Activated T-cell treated with anti-CD3 and anti-CD28 coated beads, Interleukin-2, amount 50 U/mL, for 48 hours (primary cell): ENCODE measurements at regions not wholly inside any gene's neighbourhood (a gene's known extent, or its start where the extent isn't known, plus 50 kb on each side); places are given as distances from the start of the nearest gene placed in this dataset.
"Not testable (repeated sequence)": the region's sequence is repeated elsewhere in the genome, so short reads cannot be mapped to it uniquely, and the experiment has no call there.

Source experiments
- DNase-seq, 2 experiments: peaks; one replicate each; pipeline ENCODE4 v3.0.0-alpha.2; 2020

DNA sequence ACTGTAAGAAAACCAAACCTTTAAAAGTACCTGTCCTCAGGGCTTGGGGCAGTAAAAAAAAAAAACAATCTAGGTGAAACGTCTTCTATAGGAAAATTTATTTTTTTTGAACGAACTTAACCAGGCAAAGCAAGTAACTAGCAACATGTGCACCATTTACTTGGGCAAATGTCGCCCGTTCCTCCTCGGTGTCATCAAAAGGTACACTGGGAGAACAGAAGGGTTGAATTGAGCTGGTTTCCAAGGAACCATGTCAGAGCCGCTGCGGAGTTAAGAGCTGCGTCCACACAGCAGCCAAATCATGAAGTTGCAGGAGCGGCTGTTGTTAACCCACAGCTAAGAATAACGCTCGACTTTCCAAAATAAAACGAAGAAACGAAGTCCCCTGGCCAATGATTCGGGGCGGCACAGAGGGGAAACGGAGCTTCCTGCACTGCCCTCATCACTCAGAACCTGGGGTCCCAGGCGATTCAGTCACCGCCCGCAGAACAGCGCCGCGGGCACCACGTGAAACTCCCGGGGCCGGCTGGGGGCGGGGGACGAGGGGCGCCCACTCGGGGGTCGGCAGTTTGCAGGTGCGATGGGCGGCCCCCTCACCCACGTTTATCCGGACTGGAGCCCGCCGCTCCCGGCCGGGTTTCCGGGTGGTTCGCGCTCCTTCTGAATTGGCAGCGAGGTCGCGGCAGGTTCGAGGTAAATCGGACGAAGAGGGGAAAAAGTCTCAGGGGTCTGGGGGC, 53.6 kb upstream of the PLGLB1 start:
- peak; percentile 57 to 62 for DNase-seq

DNA sequence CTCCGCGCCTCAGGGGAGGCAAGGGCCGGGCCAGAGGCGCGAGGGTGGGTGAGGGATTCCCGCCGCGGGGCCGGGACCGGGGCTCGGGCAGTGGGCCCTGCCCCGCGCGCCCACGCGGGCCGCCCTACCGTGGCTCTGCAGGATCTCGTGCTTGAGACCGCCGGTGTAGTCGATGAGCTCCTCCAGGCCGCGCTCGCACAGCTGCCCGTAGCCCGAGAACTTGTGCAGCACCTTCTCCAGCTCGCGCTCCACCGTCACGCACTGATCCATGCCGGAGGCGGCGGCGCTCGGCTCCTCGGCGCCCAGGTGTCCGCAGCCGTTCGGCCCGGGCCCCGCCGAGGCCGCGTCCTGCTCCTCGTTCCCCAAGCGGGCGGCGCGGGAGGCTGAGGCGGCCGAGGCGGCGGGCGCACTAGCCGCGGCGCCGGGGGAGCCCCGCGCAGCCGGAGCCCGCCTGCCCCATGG, 54.2 kb upstream of the PLGLB1 start:
- DNase-seq: peak; percentile 69 to 77

DNA sequence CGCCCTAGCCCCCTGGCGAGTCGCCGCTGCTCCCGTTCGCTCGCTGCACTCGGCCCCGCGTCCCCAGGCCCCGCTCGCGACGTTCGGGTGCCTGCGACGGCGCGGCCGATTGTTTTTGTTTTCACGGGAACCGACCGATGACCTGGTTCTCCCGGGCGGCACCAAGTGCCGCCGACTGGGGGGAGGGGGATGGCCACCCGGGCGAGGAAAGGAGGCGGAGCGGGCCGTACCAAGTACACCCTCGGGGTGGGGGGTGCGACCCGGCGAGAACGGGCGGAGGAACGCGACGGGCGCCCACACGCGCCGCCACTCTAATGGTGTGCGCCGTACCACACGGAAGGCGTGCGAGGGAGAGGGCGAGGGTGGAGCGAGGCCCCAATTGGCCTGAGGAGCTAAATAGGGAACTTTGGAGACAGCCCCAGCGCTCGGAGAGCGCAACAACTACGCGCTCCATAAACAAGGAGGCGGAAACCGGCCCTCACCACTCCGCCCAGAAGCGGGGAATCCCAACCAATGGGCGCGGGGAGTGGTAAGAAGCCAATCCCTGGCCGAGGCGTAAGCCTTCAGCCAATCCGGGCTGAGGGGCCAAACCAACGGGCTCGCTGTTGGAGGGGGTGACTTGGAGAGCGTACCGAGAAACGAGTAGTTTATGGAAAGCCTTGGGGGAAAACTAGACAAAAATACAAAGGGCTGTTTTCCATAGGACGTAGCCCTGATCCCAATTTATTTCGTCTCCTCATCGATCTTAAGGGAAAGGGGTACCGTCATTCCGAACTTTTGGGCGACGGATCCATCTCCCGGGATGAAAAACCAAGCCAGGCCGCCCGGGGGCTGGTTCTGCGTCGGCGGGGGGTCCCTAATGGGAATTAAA, 54.8 kb upstream of the PLGLB1 start:
- peak; percentile 90 to 93 for DNase-seq

DNA sequence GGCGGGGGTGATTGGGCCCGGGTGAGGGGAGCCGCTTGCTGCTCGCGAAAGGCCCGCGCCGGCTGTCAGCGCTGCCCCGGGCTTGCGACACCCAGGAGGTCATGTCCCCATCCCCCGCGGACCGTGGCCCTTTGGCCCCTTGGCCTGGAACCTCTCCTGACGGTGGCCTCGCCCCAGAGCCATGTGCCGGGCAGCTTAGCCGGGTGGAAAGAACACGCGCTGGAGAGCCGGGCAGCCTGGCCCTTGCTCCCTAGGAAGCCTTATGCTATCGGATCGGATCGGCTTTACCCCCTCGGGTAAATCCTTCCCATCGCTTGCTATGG, 55.4 kb upstream of the PLGLB1 start:
- DNase-seq: not testable (repeated sequence)

DNA sequence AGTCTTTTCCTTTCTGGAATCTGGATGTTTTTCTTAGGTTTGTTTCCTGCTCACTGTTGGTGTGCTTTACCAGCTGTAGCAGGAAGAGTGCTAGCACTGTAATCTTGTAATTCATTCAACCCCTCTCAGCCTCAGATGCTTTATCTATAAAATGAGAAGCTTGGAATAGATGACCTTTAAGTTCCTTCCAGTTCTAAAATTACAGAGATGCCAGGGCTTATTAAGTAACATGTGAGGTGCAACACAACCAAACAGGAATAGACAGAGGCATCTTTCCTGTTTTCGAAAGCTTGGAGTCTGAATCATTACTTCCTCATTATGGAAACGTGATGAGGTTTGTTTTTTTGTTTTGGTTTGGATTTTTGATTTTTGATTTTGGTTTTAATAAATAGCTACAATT, 60.1 kb upstream of the PLGLB1 start:
- DNase-seq: not testable (repeated sequence)

DNA sequence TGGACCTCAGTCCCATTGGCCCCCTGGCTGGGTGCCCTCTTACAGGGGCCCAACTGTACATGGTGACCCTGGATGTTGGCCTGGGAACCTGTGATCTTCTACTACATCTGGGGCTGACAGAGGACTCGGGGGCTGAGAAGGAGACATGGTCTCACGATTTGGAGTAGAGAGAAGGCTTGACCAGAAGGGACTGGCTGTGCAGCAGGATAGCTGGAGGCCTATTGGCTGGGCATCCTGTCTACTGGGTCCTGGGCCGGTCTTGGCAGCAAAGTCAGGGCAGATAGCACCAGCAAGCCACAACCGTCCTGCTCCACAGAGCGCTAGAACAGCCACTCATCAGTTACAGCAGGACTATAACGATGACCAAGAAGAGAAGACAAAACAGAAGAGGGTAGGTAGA, 66.4 kb upstream of the PLGLB1 start:
- DNase-seq: not testable (repeated sequence)

DNA sequence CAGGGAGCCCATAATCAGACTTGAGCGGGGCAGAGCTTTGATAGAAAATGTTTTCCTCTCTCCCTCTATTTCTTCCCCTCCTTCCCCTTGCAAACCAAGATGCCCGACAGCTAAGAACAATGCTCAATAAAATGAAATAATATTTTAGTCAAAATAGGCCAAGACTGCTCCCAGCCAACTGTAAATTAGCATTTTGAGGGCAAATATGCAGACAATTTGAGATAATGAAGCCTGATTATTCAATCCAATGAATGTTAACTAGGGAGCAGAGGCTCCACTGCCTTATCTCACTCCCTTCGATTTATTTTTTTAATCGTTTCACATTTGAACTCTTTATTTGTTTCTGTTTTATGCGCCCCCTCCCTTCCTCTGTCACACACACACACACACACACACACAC, 67.8 kb upstream of the PLGLB1 start:
- DNase-seq: not testable (repeated sequence)

DNA sequence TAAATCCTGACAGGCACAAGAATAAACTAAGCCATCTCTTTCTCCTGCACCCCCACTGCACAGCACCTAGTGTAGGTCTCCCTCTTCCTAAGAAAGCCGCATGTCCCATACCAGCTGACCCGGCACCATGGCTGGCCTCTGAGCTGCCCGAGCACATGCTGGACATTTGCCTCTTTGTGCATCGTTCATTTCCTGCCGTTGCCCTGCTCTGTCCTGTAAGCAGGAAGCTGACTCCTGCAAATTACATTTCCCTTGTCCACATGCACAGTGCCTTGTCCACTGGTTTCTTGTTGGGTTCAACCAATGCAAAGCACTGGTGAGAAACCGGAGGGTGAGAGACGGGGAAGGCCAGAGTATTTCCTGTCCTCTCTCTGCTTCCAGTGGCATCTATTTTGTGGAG, 71.6 kb upstream of the PLGLB1 start:
- not testable (repeated sequence) for DNase-seq

DNA sequence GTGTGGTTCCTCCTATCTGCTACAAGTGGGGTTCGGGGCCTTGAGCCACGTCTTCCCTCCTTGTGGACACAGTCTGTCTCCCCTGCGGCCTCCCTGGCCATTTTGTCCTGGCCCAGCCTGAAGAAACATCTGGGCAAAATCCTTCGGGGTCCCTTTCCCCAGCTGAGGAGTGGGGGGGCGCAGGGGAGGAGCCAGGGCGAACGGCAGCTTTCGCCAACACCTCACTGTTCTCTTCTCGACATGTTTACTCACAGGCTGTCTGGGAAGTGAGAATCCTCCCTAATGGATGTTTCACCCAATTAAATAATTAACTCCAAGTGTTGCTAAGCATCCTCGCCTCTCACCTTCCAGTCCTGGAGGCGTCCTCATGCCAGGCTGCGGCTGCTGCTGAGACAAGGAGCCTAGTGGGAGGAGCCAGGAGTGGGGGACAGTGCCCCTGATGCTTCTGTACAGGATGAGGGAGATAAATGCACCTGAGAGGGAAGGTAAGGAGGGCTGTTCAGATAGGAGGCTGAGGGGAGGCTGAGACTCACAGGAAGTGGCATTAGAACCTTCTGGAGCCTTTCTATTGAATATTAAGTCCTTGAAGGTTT, 72.4 kb upstream of the PLGLB1 start:
- DNase-seq: not testable (repeated sequence)

DNA sequence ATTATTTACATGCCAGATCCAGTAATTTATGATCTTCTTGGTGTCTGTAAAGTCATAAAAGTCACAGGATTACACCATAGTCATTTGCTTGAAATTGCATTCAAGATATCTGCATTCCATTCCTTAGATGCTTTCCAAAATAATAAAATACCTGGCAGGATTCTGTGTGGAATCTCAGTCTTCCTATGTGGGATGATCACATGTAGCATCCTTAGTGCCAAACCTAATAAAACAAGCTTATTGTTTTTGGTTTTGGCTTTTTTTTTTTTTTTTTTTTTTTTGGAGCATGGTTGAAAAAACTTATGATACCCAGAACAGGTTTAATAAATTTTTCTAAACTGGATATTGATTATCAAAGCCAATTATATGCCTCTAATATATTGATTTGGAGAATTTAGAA, 74.2 kb upstream of the PLGLB1 start:
- DNase-seq: not testable (repeated sequence)

DNA sequence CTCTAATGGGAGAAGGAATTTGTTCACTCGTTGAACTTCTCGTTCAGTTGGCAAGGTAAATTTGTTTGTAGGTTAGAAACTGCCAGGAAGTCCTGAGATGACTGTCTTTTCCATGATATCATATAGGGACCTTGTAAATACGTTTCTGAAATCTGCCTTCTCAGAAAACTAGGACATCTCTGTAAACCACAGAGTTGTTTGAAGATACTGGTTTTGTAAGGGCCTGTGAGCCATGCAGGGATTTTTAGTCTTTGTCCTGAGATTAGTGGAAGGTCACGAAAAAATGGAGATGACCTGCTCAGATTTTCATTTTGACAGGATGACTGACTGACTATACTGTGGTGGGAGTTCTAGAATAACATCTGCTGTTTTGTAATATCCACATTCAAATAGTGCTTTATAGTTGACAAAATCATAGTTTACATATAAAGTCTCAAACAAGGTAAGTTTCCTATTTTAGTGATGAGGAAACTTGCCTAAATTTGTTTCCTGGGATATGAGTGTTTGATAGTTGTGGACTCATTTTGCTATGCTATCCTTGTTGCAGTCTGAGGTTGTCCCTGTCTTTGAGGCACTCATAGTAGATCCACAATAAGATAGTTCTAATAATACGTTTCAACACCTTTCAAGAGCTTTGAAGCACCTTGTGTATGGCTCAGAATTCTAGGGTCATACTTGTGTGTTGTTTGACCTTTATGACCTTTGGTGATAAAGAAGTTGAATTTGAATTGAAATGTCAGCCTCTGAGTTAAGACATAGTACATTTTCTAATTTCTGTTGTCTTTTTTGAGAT, 107.3 kb upstream of the PLGLB1 start:
- not testable (repeated sequence) for DNase-seq

DNA sequence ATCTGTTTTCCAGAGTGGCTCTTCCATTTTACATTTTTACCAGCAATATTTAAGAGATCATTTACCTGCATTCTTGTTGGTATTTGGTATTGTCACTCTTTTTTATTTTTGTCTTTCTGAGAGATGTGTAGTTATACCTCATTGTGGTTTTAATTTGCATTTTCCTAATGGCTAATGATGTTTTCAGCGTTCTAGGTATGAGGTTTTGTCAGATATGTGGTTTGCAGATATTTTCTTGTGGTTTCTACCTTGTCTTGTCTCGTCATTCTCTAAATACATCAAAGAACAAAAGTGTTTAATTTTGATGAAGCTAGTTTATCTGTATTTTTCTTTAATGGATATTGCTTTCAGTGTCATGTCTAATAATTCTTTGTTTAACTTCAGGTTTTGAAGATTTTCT, 110.9 kb upstream of the PLGLB1 start:
- DNase-seq: not testable (repeated sequence)

DNA sequence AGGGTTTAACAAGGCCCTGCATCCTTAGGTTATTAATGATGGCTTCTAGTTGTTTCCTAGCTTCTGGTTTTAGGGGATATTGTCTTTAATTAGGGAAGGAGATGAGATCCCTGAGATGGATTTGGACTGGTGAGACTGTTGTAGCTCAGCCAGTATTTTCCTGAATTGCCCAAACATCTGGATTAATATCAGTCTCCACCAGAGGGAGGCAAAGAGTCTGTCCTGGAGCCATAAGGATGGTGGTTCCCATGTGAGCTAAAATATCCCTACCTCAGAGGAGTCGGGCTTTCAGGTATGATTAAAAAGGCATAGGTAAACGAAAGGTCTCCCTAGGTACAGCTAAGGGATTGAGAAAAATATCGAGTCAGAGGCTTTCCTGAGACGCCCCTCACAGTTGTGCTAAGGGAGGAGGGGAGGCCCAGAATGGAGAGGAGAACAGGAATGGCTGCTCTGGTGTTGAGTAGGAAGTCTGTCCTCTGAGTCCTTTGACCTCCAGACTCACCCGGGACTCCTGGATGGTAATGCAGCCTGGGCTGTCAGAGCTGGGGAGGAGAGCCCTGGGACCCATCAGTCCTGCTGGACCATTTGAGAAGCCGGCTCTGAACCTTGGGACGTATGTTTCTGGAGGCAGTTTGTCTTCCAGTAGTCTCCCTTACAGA, 130.3 kb upstream of the PLGLB1 start:
- DNase-seq: not testable (repeated sequence)

DNA sequence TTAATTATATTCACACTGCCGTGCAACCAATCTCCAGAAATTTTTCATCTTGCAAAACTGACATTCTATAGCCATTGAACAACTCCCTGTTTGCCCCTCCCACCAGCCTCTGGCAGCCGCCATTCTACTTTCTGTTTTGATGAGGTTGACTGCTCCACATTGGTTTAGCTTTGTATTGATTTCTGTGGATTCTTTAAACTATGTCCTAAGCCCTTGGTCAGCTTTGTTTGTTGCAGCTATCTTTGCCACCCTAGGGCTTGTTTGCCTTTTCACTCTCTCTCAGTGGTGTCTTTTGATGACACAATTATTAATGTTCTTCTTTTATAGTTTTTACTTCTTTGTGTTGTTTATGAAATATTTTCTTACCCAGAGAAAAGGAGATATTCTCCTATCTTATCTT, 152.8 kb upstream of the PLGLB1 start:
- not testable (repeated sequence) for DNase-seq

DNA sequence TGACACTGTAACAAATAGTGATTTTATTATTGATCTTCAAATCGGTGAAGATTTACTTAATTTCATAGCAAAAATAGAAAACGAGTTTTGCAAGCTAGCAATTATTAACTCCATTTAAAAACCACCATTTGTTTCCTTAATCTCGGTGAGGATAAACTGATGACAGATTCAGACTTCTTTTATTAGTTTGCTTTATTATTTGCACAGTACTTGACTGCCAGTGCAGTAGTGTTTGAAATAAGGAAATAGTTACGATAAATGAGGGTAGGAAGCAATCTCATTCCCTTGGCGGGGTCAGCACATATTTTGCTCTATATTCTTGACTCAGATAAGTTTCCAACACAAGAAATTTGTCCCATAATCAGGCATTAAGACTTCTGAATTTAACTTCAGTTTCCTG, 161.7 kb upstream of the PLGLB1 start:
- not testable (repeated sequence) for DNase-seq

DNA sequence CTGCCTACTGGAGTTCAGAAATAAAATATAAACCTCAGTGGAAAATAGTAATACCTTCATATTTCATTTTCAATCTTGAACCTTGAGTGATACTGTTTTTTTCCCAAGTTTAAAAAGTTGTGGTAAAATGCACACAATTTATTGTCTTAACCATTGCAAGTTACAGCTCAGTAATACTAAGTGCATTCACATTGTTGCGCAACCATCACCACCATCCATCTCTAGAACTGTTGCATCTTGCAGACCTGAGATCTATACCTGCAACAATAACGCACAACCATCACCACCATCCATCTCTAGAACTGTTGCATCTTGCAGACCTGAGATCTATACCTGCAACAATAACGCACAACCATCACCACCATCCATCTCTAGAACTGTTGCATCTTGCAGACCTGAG, 162.6 kb upstream of the PLGLB1 start:
- DNase-seq: not testable (repeated sequence)

DNA sequence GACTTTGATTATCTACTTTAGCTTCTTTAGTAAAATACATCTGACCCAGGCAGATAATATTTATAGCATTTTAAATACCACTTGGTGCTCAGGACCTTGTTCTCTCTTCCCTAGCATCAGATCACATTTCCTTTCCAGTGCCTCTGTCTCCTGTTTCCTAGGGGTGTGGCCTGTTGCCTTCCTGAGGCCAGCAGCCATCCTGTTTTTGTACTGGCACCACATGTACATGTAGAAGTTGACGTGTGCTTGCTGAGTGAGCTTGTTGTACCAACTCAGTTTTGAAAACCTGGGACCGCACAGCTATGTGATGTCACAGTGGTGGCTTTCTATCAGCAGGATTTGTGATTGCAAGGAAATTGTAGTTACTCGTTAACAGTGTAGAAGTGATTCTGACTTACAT, 167.6 kb upstream of the PLGLB1 start:
- DNase-seq: not testable (repeated sequence)

DNA sequence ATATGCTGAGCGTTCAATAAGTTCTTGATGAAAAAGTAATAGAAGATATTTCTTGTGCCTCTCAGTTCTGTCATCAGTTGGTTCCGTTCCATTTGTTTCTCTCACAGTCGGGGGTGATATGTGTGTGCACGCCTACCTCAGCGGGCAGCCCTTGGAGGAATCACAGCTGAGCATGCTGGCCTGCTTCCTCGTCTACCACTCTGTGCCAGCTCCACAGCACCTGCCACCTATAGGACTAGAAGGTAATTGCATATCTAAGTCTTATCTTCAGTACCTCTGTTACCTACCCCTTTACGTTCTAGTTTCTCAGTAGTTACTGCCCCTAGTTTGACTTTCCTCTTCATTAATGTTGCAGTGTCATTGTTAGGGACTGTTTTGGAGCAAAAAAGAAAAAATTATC, 171.7 kb upstream of the PLGLB1 start:
- not testable (repeated sequence) for DNase-seq

DNA sequence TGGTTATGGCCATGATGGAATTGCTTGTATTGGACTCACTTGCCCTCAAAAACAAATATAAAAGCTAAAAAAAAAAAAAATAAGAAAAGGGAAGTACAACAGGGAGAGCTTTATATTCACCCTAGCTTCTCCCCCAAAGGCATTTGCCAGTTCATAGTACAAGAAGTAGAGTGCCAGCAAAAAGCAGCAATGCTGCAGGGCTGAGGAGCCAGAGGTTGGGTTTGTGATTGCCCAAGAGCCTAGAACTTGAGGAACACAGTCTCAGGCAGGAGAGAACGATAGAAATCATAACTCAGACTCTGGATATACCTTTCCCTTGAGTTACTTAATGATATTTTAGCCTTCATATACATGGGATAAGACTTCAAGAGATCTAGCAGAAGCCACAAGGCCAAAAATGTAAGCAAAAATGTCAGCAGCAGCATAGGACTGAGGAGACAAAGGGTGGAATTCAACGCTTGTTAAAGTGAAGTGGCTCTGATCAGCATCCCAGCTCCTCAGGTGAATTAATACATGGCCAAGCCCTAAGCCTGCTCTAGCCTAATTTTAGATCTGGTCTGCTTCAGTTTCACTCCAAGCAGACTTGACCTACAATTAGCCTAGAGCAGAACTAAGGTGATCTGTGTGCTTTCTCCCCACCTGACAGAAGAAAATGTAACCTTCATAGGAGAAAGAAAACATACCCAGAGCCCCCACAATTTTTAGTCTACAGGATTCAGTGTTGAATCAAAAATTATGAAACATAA, 172.8 kb upstream of the PLGLB1 start:
- DNase-seq: not testable (repeated sequence)

DNA sequence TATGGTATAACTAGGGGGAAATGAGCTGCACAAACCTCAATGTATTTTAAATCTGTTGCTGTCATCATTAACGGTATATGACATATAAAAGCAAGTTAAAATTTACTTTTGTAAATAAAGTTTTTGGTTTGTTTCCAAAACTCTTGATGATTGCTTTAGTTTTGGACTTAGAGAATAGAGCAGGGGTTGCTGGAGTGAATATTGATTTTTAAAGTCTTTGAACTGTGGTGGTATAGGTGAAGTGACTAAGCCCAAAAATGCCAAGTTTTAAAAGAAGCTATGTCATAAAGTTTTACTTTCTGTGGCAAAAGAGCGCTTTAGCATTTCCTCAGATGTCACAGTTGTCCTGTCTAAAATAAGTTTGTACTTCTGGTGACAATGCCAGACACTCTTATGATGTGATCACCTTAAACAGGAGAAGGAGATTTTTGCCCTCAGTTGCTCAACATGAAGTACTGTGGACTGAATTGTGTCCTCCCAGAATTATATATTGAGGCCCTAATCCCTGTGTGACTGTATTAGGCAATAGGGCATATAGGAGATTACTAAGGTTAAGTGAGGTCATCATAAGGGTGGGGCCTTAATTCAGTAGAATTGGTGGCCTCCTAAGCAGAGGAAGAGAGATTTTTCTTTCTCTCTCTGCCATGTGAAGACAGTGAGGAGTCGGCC, 175.2 kb upstream of the PLGLB1 start:
- DNase-seq: not testable (repeated sequence)

DNA sequence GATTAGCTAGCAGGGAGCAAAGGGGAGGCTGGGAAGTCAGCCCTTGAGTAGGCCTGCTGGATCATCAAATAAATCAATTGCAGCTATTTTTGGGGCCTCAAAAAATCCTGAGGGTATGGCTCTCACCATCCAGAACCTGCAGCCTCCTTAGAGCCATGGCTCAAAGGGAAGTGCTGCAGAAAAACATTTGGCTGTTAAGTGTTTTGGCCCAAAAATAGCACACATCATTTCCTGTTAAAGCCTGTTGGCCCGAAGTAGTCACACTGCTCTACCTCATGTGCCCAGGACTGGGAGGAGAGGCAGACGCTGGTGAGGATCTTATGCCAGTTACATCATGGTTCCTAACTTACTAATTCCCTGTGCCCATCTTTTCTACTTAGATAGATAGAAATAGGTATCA, 176.8 kb upstream of the PLGLB1 start:
- DNase-seq: not testable (repeated sequence)
